ENCODE measurements at regions not wholly inside any gene's neighbourhood (a gene's known extent, or its start where the extent isn't known, plus 50 kb on each side); places are given as distances from the start of the nearest gene placed in this dataset.

DNA sequence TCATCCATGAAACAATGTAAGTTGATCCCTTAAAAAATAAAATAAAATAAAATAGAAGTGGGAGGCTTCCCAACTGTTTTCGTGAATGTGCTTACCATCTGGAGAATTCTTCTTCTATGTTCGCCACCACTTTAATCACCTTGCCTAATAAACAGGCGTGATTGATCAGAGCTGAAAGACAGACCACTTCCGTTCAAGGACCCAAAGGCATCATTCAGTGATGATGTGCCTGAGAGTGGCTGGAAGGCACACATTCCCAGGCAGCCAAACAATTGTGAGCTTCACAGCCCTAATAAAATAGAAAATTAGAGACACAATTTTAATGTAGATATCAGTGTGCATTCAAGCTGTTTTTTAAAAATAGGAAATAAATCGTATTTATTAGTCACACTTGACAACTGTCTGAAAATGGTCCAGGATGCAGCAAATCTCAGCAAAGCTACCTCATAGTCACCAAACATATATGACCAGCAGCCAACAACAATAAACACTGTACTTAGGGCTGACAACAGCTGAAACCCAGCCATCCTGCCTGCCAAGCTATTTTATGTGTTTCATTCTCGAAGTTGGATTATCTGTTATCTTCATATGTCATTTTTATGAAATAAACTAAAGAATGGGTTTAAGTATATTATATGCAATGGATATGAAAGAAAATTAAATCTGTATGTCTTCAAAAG, 163.2 kb upstream of the FAM9B start:
- DNase-seq, result no peak

DNA sequence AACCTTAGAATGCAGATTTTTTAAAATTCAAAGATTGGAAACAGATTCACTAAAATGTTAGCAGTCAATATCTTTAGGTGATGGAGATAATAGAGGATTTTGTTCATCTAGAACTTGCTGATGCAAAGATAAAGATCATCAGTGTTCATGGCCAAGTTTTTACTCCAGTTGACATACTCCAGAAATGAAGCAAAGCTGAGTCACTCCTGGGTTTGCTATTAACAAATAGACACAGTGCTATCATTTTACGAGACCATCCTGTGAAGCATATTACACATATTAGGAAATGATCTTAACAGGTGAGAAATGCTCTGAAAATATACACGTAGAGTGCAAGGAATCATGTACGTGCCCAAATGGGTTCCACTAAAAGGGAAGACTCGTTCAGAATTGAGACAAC, 170.6 kb upstream of the FAM9B start:
- DNase-seq, result no peak

DNA sequence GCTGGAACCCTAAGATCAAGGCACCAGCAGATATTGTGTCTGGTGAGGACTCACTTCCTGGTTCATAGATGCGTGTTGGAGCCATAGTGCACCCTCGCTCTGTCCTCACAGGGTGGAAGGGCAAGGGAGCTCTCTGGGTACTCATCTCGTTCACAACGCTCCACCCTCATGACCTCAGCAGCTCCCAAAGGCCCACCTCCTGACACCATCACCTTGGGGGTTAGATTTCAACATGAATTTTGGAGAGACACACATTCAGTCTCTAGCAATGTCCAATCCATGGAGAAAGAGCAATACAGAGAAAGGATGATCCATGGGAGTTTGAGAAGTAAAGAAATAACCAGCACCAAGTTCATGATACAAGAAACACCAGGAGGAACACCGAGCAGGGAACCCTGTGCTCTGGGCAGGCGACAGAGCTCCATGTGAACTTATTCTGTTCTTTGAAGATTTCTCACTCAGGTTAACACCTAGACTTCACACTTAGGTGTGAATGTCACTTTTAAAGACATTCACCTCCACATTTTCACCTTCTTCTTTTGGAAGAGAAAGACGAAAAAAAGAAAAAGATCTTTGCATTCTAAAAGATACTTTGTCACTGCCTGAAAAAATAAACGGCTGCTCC, 171.8 kb upstream of the FAM9B start:
- no peak for DNase-seq

- no peak for DNase-seq
Observed at GRCh38 chrX:9207142-9207541, 173.2 kb upstream of the FAM9B start.

GRCh38 chrX:9211269-9211668, 177.3 kb upstream of the FAM9B start:
- no peak for DNase-seq

GRCh38 chrX:9221781-9222180, 187.9 kb upstream of the FAM9B start:
- no peak for DNase-seq

GRCh38 chrX:9222299-9222698, 188.4 kb upstream of the FAM9B start:
- DNase-seq, result no peak

DNA sequence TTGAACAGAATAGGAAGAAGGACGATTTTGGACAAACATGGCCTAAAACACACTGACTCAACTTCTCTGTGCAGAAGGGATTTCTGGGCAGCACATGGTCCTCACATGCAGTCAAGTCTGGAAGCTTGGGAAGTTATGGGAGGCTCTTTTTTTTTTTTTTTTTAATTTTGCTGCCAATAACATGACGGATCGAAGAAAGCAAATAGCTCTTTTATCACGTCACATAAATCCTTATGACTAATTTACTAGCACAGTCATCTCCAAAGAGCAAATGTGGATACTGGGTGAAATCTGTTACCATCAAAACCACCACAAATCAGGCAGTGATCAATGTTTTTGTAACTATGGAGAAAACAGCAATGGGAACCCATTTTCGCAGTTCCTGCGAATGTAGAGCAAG, 193.3 kb upstream of the FAM9B start:
- DNase-seq, result no peak

DNA sequence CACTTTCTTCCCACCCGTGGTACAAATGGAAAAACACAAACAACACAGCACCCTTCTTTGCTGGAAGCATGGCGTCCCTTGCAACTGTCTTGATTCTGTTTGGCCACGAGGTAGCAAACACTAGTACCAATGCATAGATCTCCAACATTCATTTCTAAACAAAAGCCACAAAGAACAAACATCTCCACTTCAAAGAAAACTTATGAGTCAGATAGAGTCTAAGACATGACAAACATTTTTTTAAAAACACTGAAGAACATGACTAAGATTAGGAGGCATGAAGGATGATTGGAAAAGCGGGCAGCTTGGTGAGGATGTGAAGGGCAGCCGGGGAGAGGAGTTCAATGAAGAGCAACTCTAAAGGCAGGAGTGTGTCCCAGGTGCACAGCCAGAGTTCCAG, 197.6 kb upstream of the FAM9B start:
- no peak for DNase-seq

DNA sequence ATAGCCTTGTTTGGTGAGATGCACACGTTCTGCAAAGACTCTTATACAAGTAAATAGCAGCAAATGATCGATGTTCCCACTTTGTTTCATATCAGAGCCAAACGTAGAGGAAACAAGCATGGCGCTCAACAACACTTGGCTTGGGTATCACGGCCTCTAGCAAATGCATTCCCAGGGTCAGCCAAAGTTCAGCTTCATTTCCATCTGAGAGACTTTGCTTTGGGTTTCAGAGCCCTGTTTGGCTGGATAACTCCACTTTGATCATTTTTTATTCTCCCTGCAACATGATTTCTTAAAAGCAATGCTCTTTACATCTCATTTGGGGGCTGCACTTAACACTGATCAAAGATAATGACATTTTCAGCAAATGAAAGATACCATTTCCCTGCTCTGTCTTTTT, 199.2 kb upstream of the FAM9B start:
- peak; percentile 18 for DNase-seq

- DNase-seq, result no peak
Observed at GRCh38 chrX:9234315-9234714, 200.4 kb upstream of the FAM9B start.

GRCh38 chrX:9235722-9236121, 201.8 kb upstream of the FAM9B start:
- no peak for DNase-seq

DNA sequence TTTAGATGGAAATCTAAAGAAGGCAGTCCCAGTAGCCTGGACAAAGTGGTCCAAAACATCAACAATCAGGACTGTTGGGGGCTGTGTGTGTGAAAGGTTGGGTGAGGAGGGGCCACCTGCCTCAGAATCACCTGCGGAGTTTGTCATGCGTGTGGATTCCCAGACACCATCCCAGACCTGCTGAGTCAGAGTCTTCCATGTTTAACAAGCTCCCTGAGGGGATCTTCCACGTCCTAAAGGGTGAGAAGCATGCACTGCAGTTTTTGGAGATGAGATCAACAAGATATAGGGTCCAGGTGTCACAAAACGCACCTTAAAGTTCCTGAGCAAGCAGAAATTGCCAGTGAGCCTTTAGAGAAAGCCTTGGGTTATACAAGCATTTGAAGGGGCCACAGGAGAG, 207.0 kb upstream of the FAM9B start:
- no peak for DNase-seq

DNA sequence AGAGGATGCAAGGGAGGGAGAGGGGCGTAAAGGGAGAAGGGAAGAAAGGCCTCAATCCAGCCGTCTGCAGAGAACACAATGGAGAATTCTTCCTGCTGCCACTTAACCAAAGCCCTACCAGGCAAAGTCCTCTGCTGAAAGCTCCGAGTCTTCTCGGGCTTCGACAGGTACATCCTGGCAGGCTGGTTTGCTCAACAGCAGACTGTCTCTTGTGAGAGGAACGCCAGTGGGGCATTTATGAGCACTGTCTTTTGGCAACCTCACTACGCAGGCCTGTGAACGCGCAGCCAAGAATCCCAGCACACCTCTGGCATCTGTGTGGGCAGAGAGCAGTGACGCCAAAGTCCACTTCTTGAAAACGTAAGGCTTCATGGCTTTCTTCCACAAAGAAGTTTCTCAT, 207.5 kb upstream of the FAM9B start:
- DNase-seq, result no peak

DNA sequence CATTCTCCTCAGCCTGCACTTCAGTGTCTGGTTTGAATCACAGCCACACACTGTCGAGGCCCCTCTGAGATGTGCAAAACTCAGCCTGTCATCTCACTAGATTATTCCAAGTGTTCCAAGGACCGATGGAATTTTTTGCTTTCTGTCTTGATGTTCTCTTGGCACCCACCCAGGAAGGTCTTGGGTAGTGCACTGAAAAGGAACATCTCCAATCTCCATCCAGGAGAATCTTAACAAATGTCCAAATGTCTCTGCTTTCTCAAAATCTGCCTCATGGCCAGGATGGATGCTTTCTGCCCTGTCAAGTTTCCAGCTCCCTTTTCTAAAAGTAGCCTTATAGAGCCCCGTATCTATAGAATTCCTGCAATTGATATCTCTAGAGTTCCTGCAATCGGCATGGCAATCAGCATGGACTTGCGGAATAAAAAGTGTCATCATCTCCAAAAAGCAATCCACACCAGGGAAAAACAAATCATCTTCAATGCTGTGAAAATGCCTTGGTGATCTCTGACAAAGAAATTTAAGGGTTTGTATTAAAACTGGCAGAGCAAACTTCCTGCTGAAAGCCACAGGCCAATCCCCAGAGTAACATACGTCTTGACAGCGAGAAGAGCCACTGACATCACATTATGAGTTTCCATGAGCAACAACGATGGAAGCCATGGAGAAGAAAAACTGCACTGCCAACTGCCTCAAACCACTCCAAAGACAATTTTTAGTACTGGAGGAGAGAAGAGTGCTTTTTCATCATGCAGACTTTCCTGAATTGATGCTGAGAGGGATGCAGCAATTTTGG, 215.3 kb upstream of the FAM9B start:
- DNase-seq, result no peak

- no peak for DNase-seq
Observed at GRCh38 chrX:9252182-9252581, 212.7 kb upstream of the TBL1X start.

DNA sequence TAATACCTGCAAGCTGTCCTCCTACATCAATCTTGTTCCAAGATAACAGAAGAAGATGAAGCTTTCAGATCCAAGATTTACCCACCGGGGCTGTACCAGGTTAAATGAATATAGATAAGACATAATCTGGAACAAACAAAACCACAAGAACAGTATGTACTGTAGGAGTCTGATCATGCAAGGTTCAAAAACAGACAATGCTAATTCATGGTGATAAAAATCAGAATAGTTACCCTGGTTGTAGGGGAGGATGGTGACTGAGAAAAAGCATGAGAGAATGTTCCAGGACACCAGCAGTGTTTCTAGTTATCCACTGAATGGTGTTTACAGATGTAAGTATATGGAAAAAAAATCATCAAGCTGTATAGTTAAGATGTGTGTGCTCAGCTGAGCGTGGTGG, 211.6 kb upstream of the TBL1X start:
- DNase-seq, result no peak

DNA sequence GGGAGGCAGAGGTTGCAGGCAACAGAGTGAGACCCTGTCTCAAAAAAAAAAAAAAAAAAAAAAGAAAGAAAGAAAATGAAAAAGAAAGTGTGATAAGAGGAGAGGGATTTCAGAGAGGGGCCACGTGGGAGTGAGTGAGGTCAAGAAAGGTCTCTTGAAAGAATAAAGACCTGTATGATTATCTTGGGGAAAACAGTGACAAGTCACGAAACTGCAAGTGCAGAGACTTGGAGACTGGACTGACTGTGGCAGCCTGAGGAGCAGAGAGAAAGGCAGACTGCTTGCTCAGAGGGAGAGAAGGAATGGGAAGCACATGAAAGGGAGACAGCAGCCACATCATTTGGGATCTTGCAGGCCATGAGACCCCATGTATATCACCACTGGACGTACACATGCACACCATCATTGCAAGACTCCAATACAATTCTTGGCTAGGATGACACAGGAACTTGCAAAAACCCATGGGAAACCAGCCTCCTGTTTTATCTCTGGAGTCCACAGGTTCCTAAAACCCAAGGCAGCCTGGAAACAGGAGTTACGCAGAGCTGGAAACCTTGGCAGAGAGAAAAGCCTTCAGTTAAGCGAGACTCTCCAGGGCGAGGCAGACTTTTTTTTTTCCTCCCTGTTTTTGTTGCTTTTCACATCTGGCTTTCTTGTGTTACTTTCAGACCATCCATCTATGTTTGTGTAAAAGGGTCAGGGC, 207.0 kb upstream of the TBL1X start:
- no peak for DNase-seq

- DNase-seq, result no peak
Observed at GRCh38 chrX:9258421-9259104, 206.3 kb upstream of the TBL1X start.

DNA sequence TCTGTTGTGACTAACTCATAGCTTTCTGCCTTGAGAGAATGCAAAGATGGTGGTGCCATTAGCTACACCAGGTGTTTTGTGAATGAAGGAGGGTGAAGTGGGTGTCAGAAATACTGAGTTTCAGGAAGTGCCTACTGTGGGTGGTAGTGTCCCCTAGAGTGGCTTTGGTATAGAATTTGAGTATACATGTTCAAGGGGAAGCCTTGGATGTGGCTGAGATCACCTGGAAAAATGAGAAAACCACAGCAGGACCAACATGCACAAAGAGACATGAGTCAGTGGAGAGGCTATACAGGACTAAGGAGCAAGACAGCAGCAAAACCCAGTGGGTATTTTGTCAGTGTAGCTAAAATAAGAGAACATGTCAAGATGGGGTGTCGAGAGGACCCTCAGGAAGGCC, 204.3 kb upstream of the TBL1X start:
- no peak for DNase-seq

GRCh38 chrX:9267415-9267814, 197.4 kb upstream of the TBL1X start:
- no peak for DNase-seq

DNA sequence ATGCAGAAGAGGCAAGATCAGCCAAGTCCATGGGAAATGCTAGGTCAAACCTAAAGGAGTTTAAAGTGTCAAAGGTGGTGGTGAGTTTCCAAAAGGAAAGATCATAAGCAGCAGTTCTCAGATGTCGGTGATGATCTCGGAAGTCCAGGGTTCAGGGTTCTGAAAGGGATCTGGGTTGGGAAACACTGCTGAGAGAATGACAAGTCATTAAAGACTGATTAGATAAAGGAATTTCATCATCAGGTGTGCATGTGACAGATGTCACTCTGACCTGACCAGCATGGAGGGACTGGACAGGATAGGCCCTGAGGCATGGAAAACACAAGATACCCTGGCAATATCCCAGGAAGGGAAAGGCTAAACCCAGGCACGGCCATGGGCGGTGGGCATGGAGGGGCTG, 195.7 kb upstream of the TBL1X start:
- DNase-seq, result no peak
